OCI-LY1 (cell line): ENCODE measurements at regions not wholly inside any gene's neighbourhood (a gene's known extent, or its start where the extent isn't known, plus 50 kb on each side); places are given as distances from the start of the nearest gene placed in this dataset.
"Not testable (repeated sequence)": the region's sequence is repeated elsewhere in the genome, so short reads cannot be mapped to it uniquely, and the experiment has no call there.

Experiments
- H2AFZ ChIP-seq: fragments of 200-600 bp; sonication (generic), shearing (Covaris generic); 2 replicates; pipeline ENCODE4 v1.6.0; 2014; ENCODE audit warnings: antibody characterized with exemption, mild to moderate bottlenecking, low read length
- H3F3A ChIP-seq: fragments of 200-600 bp; sonication (generic), shearing (Covaris generic); 2 replicates; pipeline ENCODE4 v1.6.0; 2014; ENCODE audit warnings: mild to moderate bottlenecking, antibody characterized with exemption, low read length, moderate library complexity; ENCODE audit not compliant: insufficient read depth
- H3K27ac ChIP-seq: fragments of 200-600 bp; sonication (generic); 2 replicates; pipeline ENCODE4 v1.5.1; 2014; ENCODE audit warnings: low read length, mixed run types, mild to moderate bottlenecking, low read depth; ENCODE audit not compliant: poor library complexity, severe bottlenecking
- H3K27me3 ChIP-seq: fragments of 200-600 bp; sonication (generic); 2 replicates; pipeline ENCODE4 v1.6.0; 2014; ENCODE audit warnings: antibody characterized with exemption, mild to moderate bottlenecking, low read length, moderate library complexity; ENCODE audit not compliant: insufficient read depth
- H3K36me3 ChIP-seq: fragments of 200-600 bp; sonication (generic); 2 replicates; pipeline ENCODE4 v1.6.1; 2014; ENCODE audit warnings: mild to moderate bottlenecking, antibody characterized with exemption, low read length, moderate library complexity, mixed read lengths; ENCODE audit not compliant: insufficient read depth
- H3K4me1 ChIP-seq: fragments of 200-600 bp; sonication (generic); 2 replicates; pipeline ENCODE4 v1.5.1; 2014; ENCODE audit warnings: mild to moderate bottlenecking, low read length, moderate library complexity; ENCODE audit not compliant: insufficient read depth, severe bottlenecking
- H3K4me2 ChIP-seq: fragments of 200-600 bp; sonication (generic), shearing (Covaris generic); 2 replicates; pipeline ENCODE4 v1.6.1; 2014; ENCODE audit warnings: low read length
- H3K4me3 ChIP-seq: fragments of 200-600 bp; sonication (generic); 2 replicates; pipeline ENCODE4 v1.5.1; 2014; ENCODE audit warnings: low read length, low read depth, mild to moderate bottlenecking, mixed read lengths; ENCODE audit not compliant: poor library complexity, severe bottlenecking
- H3K79me2 ChIP-seq: fragments of 200-600 bp; shearing (Covaris generic); 2 replicates; pipeline ENCODE4 v1.6.1; 2016; ENCODE audit warnings: mixed run types, low read length, mixed read lengths; ENCODE audit not compliant: insufficient read depth
- H3K9ac ChIP-seq: fragments of 200-600 bp; sonication (generic), shearing (Covaris generic); 2 replicates; pipeline ENCODE4 v1.6.1; 2014; ENCODE audit warnings: mild to moderate bottlenecking, low read length, mixed read lengths
- H3K9me2 ChIP-seq: fragments of 200-600 bp; sonication (generic), shearing (Covaris generic); 2 replicates; pipeline ENCODE4 v1.6.1; 2014; ENCODE audit warnings: low read depth, mild to moderate bottlenecking, low read length, mixed read lengths
- H3K9me3 ChIP-seq: fragments of 200-600 bp; shearing (Covaris generic); 2 replicates; pipeline ENCODE4 v1.6.1; 2014; ENCODE audit warnings: low read length, mixed read lengths
- H4K20me1 ChIP-seq: fragments of 200-600 bp; sonication (generic), shearing (Covaris generic); 2 replicates; pipeline ENCODE4 v1.6.0; 2016; ENCODE audit warnings: mild to moderate bottlenecking, low read length; ENCODE audit not compliant: insufficient read depth
- EZH2 ChIP-seq: fragments of 200-600 bp; sonication (generic), shearing (Covaris generic); IDR thresholded peaks from 2 replicates; pipeline ENCODE4 v1.8.0; 2017; ENCODE audit warnings: borderline replicate concordance, mixed run types, mild to moderate bottlenecking, antibody characterized with exemption, low read length, moderate library complexity, mixed read lengths
- TF ChIP-seq, protein P1 (sequence below): fragments of 200-600 bp; sonication (generic), shearing (Covaris generic); IDR thresholded peaks from 2 replicates; pipeline ENCODE4 v1.5.1; 2017; ENCODE audit warnings: mild to moderate bottlenecking, antibody characterized with exemption, low read length, moderate library complexity, mixed read lengths

DNA sequence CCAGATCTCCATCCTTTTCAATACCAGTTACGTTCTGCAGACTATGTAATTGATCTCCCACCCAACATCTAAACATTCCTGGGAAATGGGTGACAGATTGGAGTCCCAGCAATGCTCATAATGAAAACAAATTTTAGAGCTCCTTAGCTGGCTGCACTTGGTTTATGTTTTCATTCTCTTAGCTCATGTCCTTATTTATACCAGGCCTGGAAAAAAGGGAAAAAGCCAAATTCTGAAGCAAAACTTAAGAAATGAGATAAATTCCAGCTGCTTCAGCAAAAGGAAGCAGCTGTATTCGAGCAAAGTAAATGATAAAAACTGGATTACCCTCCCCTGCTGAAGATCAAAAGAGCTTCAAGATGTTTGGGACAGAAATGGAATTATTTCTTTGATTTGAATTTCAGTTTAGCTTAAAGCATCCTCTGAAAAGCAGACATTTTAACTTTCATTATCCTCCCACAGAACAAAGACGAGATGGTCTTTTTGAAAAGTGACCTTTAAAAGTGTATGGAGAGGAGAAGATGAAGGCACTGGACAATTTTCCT, 196.5 kb upstream of the THUMPD2 start:
- Histone ChIP-seq H3K27me3 (no peaks in the 10 kb centered on the region), H3K36me3 (no peaks in the 10 kb centered on the region), H3K9me3 (no peaks in the 10 kb centered on the region), H3K9ac (no peak overlapping the region), H3K9me2 (no peaks in the 10 kb centered on the region), H3K4me1 (no peaks in the 10 kb centered on the region), H3K27ac (no peak overlapping the region), H3K79me2 (no peaks in the 10 kb centered on the region), H2AFZ (no peak overlapping the region), H3F3A (no peaks in the 10 kb centered on the region), H3K4me3 (no peak overlapping the region), H3K4me2 (no peak overlapping the region), H4K20me1 (no peaks in the 10 kb centered on the region)
- TF ChIP-seq, protein P1, sequence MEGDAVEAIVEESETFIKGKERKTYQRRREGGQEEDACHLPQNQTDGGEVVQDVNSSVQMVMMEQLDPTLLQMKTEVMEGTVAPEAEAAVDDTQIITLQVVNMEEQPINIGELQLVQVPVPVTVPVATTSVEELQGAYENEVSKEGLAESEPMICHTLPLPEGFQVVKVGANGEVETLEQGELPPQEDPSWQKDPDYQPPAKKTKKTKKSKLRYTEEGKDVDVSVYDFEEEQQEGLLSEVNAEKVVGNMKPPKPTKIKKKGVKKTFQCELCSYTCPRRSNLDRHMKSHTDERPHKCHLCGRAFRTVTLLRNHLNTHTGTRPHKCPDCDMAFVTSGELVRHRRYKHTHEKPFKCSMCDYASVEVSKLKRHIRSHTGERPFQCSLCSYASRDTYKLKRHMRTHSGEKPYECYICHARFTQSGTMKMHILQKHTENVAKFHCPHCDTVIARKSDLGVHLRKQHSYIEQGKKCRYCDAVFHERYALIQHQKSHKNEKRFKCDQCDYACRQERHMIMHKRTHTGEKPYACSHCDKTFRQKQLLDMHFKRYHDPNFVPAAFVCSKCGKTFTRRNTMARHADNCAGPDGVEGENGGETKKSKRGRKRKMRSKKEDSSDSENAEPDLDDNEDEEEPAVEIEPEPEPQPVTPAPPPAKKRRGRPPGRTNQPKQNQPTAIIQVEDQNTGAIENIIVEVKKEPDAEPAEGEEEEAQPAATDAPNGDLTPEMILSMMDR, result no peak
- TF ChIP-seq EZH2, result no peak

DNA sequence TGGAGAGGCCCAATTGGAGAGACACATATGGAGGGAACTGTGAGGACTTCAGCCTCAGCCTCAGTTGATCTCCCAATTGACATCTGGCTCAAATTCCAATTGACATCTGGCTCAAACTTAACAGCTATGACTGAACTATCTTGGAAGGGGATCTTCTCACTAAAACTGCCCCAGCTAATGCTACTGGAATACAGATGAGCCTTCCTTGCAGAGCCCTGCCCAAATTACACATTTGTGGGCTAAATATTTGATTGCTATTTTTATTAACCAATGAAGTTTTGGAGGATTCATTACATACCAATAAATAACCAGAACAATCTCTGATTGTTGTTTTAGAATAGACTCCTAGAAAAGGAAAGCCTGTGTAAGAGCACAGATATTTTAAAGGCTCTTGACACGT, 189.0 kb upstream of the THUMPD2 start:
- H3K4me1 ChIP-seq, result no peaks in the 10 kb centered on the region
- no peak overlapping the region for H3K4me3 ChIP-seq
- H3F3A ChIP-seq, result no peaks in the 10 kb centered on the region
- H3K9me2 ChIP-seq, result no peaks in the 10 kb centered on the region
- H3K9ac ChIP-seq, result no peak overlapping the region
- H3K9me3 ChIP-seq, result no peaks in the 10 kb centered on the region
- no peaks in the 10 kb centered on the region for H3K27me3 ChIP-seq
- H3K36me3 ChIP-seq, result no peaks in the 10 kb centered on the region
- no peak overlapping the region for H3K4me2 ChIP-seq
- H2AFZ ChIP-seq, result no peak overlapping the region
- H3K79me2 ChIP-seq, result no peaks in the 10 kb centered on the region
- no peaks in the 10 kb centered on the region for H4K20me1 ChIP-seq
- H3K27ac ChIP-seq, result no peak overlapping the region
- TF ChIP-seq EZH2, result no peak
- TF ChIP-seq, protein P1, result no peak

DNA sequence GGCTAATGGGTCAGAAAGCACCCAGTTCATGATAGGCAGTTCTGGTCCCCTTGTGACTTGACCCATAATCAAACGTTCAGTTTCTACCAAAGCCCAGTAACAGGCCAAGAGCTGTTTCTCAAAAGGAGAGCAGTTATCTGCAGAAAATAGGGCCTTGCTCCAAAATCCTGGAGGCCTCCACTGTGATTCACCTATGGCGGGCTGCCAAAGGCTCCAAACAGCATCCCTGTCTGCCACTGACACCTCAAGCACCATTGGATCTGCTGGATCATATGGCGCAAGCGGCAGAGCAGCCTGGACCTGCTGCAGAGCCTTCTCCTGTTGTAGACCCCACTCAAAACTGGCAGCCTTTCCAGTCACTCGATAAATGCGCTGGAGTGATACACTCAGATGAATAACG, 181.6 kb upstream of the THUMPD2 start:
- not testable (repeated sequence) for H4K20me1 ChIP-seq, H3K9me3 ChIP-seq, H3K27me3 ChIP-seq, H3K79me2 ChIP-seq, H2AFZ ChIP-seq, H3K9me2 ChIP-seq, H3K27ac ChIP-seq, H3K4me2 ChIP-seq, H3K36me3 ChIP-seq, H3F3A ChIP-seq, H3K4me3 ChIP-seq, H3K4me1 ChIP-seq, H3K9ac ChIP-seq

DNA sequence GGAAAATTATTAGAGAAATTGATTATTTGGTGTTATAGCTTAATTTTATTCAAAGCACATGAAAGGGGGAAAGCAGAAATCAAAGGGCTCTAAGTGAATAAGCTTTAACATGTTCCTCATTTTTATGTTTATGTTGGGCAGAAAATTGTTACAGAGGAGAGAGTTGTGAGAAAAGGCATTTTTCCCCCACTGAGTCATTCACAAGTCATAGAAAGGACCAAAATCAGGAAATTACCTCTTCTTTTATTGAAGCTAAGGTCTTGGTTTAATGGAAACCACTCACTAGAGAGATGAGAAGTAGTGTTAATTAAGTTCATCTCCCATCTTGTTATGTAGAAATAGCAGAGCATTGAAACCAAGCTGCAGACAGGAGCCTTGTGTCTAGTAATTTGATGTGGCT, 175.3 kb upstream of the THUMPD2 start:
- Histone ChIP-seq H3K4me3 (no peak overlapping the region), H3K4me1 (no peaks in the 10 kb centered on the region), H3K9me2 (no peaks in the 10 kb centered on the region), H3K4me2 (no peak overlapping the region), H3F3A (no peaks in the 10 kb centered on the region), H3K27ac (no peak overlapping the region), H2AFZ (no peak overlapping the region), H3K36me3 (no peaks in the 10 kb centered on the region), H4K20me1 (no peaks in the 10 kb centered on the region), H3K79me2 (no peaks in the 10 kb centered on the region), H3K27me3 (no peaks in the 10 kb centered on the region), H3K9me3 (no peaks in the 10 kb centered on the region), H3K9ac (no peak overlapping the region)
- no peak for TF ChIP-seq EZH2
- TF ChIP-seq, protein P1, result no peak
